H9 (cell line): ENCODE measurements at regions not wholly inside any gene's neighbourhood (a gene's known extent, or its start where the extent isn't known, plus 50 kb on each side); places are given as distances from the start of the nearest gene placed in this dataset.

Experiments used
- DNase-seq: peaks from one replicate; pipeline ENCODE4 v3.0.0-alpha.2; 2017
- H2AFZ ChIP-seq: one replicate; pipeline ENCODE4 v1.6.1; 2013; ENCODE audit warnings: mild to moderate bottlenecking, low read length, control low read depth, moderate library complexity
- H2AK5ac ChIP-seq: 2 replicates; pipeline ENCODE4 v1.6.1; 2013; ENCODE audit warnings: low read length, control low read depth, mixed read lengths; ENCODE audit not compliant: insufficient read length
- H2BK120ac ChIP-seq: one replicate; pipeline ENCODE4 v1.6.1; 2013; ENCODE audit warnings: low read depth, mild to moderate bottlenecking, low read length, control low read depth, inconsistent platforms; ENCODE audit not compliant: poor library complexity, severe bottlenecking
- H2BK12ac ChIP-seq: 2 replicates; pipeline ENCODE4 v1.6.1; 2013; ENCODE audit warnings: low read length, control low read depth, mixed read lengths, low read depth; ENCODE audit not compliant: insufficient read length
- H2BK15ac ChIP-seq: 2 replicates; pipeline ENCODE4 v1.6.1; 2013; ENCODE audit warnings: low read depth, low read length, control low read depth
- H2BK20ac ChIP-seq: one replicate; pipeline ENCODE4 v1.6.1; 2013; ENCODE audit warnings: low read depth, mild to moderate bottlenecking, low read length, control low read depth, inconsistent platforms; ENCODE audit not compliant: poor library complexity, severe bottlenecking
- H2BK5ac ChIP-seq: 2 replicates; pipeline ENCODE4 v1.6.1; 2013; ENCODE audit warnings: low read length, control low read depth, mixed read lengths; ENCODE audit not compliant: insufficient read length
- H3K14ac ChIP-seq: 2 replicates; pipeline ENCODE4 v1.6.1; 2013; ENCODE audit warnings: low read length, control low read depth; ENCODE audit not compliant: insufficient read depth
- H3K18ac ChIP-seq: 2 replicates; pipeline ENCODE4 v1.6.1; 2013; ENCODE audit warnings: low read depth, mild to moderate bottlenecking, mixed read lengths, low read length, control low read depth; ENCODE audit not compliant: insufficient read length
- H3K23ac ChIP-seq: 2 replicates; pipeline ENCODE4 v1.6.1; 2013; ENCODE audit warnings: low read length, control low read depth, mixed read lengths, low read depth; ENCODE audit not compliant: insufficient read length
- H3K23me2 ChIP-seq: 2 replicates; pipeline ENCODE4 v1.6.1; 2013; ENCODE audit warnings: low read depth, mild to moderate bottlenecking, mixed read lengths, low read length, control low read depth; ENCODE audit not compliant: insufficient read length, poor library complexity, severe bottlenecking
- H3K27ac ChIP-seq: 2 replicates; pipeline ENCODE4 v1.5.1; 2013; ENCODE audit warnings: low read length, control low read depth, mixed read lengths, low read depth; ENCODE audit not compliant: insufficient read length
- H3K27me3 ChIP-seq: 2 replicates; pipeline ENCODE4 v1.6.1; 2013; ENCODE audit warnings: low read length, control low read depth, inconsistent platforms; ENCODE audit not compliant: insufficient read depth
- H3K4ac ChIP-seq: 2 replicates; pipeline ENCODE4 v1.6.1; 2013; ENCODE audit warnings: low read depth, mild to moderate bottlenecking, control low read depth, inconsistent platforms, low read length, moderate library complexity
- H3K4me1 ChIP-seq: 2 replicates; pipeline ENCODE4 v1.6.1; 2013; ENCODE audit warnings: low read length, control low read depth, inconsistent platforms; ENCODE audit not compliant: insufficient read depth
- H3K4me2 ChIP-seq: 2 replicates; pipeline ENCODE4 v1.6.1; 2013; ENCODE audit warnings: low read length, control low read depth, mixed read lengths; ENCODE audit not compliant: insufficient read length, insufficient read depth
- H3K56ac ChIP-seq: 2 replicates; pipeline ENCODE4 v1.6.1; 2013; ENCODE audit warnings: low read depth, mild to moderate bottlenecking, mixed read lengths, low read length, control low read depth; ENCODE audit not compliant: insufficient read length
- H3K79me1 ChIP-seq: 2 replicates; pipeline ENCODE4 v1.6.1; 2013; ENCODE audit warnings: low read depth, mild to moderate bottlenecking, moderate library complexity, low read length, control low read depth, inconsistent platforms; ENCODE audit not compliant: insufficient read depth, poor library complexity, severe bottlenecking
- H3K79me2 ChIP-seq: 2 replicates; pipeline ENCODE4 v1.6.1; 2013; ENCODE audit warnings: low read length, control low read depth, inconsistent platforms; ENCODE audit not compliant: insufficient read depth
- H3K9ac ChIP-seq: 2 replicates; pipeline ENCODE4 v1.6.1; 2013; ENCODE audit warnings: low read length, control low read depth, mixed read lengths; ENCODE audit not compliant: insufficient read length; ENCODE audit errors: extremely low read depth
- H3K9me3 ChIP-seq: one replicate; pipeline ENCODE4 v1.6.1; 2013; ENCODE audit warnings: low read depth, low read length, inconsistent platforms; ENCODE audit not compliant: control insufficient read depth
- H3T11ph ChIP-seq: one replicate; pipeline ENCODE4 v1.6.1; 2013; ENCODE audit warnings: mild to moderate bottlenecking, low read length, control low read depth, inconsistent platforms
- H4K20me1 ChIP-seq: one replicate; pipeline ENCODE4 v1.6.1; 2013; ENCODE audit not compliant: control insufficient read depth, insufficient read length, insufficient read depth
- H4K5ac ChIP-seq: 2 replicates; pipeline ENCODE4 v1.6.1; 2013; ENCODE audit warnings: low read depth, mild to moderate bottlenecking, mixed read lengths, low read length, control low read depth; ENCODE audit not compliant: insufficient read length
- H4K8ac ChIP-seq: replicated peaks from 2 replicates; pipeline ENCODE4 v1.6.1; 2013; ENCODE audit warnings: low read length, control low read depth, mixed read lengths, low read depth; ENCODE audit not compliant: insufficient read length
- H4K91ac ChIP-seq: 2 replicates; pipeline ENCODE4 v1.6.1; 2013; ENCODE audit warnings: low read depth, mild to moderate bottlenecking, moderate library complexity, mixed read lengths, low read length, control low read depth; ENCODE audit not compliant: insufficient read length
- H3K27ac Mint-ChIP-seq, 3 experiments: 2 replicates in 2 of 3; 3 replicates in 1 of 3; pipeline ENCODE4 v1.8.0; 2020 to 2021; ENCODE audit warnings: mixed read lengths in 3 of 3, mild to moderate bottlenecking in 1 of 3, moderate library complexity in 1 of 3
- H3K27me3 Mint-ChIP-seq: 2 replicates; pipeline ENCODE4 v1.8.0; 2021; ENCODE audit warnings: low read depth, mild to moderate bottlenecking, moderate library complexity, mixed read lengths
- H3K36me3 Mint-ChIP-seq, 3 experiments: 2 replicates in 2 of 3; 3 replicates in 1 of 3; pipeline ENCODE4 v1.8.0; 2020 to 2021; ENCODE audit warnings: low read depth in 3 of 3, mixed read lengths in 3 of 3; ENCODE audit not compliant: insufficient read depth in 1 of 3
- H3K4me1 Mint-ChIP-seq, 2 experiments: 2 replicates each; pipeline ENCODE4 v1.8.0; 2020; ENCODE audit warnings: mixed read lengths in 2 of 2
- H3K4me3 Mint-ChIP-seq, 2 experiments: 2 replicates in 1 of 2; 3 replicates in 1 of 2; pipeline ENCODE4 v1.8.0; 2020 to 2021; ENCODE audit warnings: mild to moderate bottlenecking in 2 of 2, mixed read lengths in 2 of 2, moderate library complexity in 1 of 2
- H3K9me3 Mint-ChIP-seq, 2 experiments: 2 replicates in 1 of 2; 3 replicates in 1 of 2; pipeline ENCODE4 v1.8.0; 2020; ENCODE audit warnings: mild to moderate bottlenecking in 2 of 2, mixed read lengths in 2 of 2, moderate library complexity in 1 of 2
- CTCF ChIP-seq: fragments of 200-600 bp; sonication (generic); conservative IDR thresholded peaks from 3 replicates; pipeline ENCODE4 v1.8.0; 2021; ENCODE audit warnings: antibody characterized with exemption, mild to moderate bottlenecking
- WGBS: extraction: QIAGEN DNeasy Blood & Tissue Kit; methylation state at CpG from one replicate; pipeline ENCODE4 v1.1.7; 2013; ENCODE audit warnings: missing lambda C conversion rate, low lambda C conversion rate, mixed read lengths; ENCODE audit not compliant: insufficient read length; ENCODE audit errors: extremely low coverage; 5-methylcytosine and 5-hydroxymethylcytosine counted together

- no peak for DNase-seq
- Histone ChIP-seq H3K23ac (no peak overlapping the region), H3K4ac (no peak overlapping the region), H3K18ac (no peak overlapping the region), H3K79me2 (no peaks in the 10 kb centered on the region), H3K27me3 (no peaks in the 10 kb centered on the region), H3K14ac (no peak overlapping the region), H3K23me2 (no peaks in the 10 kb centered on the region), H2BK120ac (no peak overlapping the region), H4K20me1 (no peaks in the 10 kb centered on the region), H4K8ac (no peak overlapping the region), H3K79me1 (no peaks in the 10 kb centered on the region), H2AFZ (no peak overlapping the region), H2BK20ac (no peak overlapping the region), H3T11ph (no peak overlapping the region), H2AK5ac (no peak overlapping the region), H3K9ac (no peak overlapping the region), H3K9me3 (no peaks in the 10 kb centered on the region), H4K91ac (no peak overlapping the region), H4K5ac (no peak overlapping the region), H2BK5ac (no peak overlapping the region), H3K27ac (no peak overlapping the region), H2BK12ac (no peak overlapping the region), H3K4me2 (no peak overlapping the region), H3K56ac (no peak overlapping the region), H2BK15ac (no peak overlapping the region), H3K4me1 (no peaks in the 10 kb centered on the region)
- Mint-ChIP-seq H3K27ac (no peak overlapping the region), H3K4me1 (peaks cover 0 to 3% of the 10 kb centered on the region in 2 experiments; a peak in 1 of 4 replicates), H3K4me3 (no peak overlapping the region), H3K27me3 (no peaks in the 10 kb centered on the region), H3K36me3 (peaks cover 0 to 12% (median 3%) of the 10 kb centered on the region in 3 experiments; a peak in 4 of 7 replicates), H3K9me3 (peaks cover 8 to 14% of the 10 kb centered on the region in 2 experiments)
- TF ChIP-seq CTCF = no peak
- no CpG with 5 or more reads among the region's 1 CpG for WGBS
Measured at GRCh38 chr4:29073571-29073970, 1646.6 kb upstream of the PCDH7 start.
